WTC11 (cell line): ENCODE measurements at regions not wholly inside any gene's neighbourhood (a gene's known extent, or its start where the extent isn't known, plus 50 kb on each side); places are given as distances from the start of the nearest gene placed in this dataset.

Source experiments
- CBFB ChIP-seq: sonication (generic); formaldehyde crosslinking; IDR thresholded peaks from 2 replicates; pipeline ENCODE4 v1.8.1; 2022; ENCODE audit warnings: mild to moderate bottlenecking, low read depth, missing genetic modification reagents
- CREB1 ChIP-seq: sonication (generic); formaldehyde crosslinking; IDR thresholded peaks from 2 replicates; pipeline ENCODE4 v1.8.0; 2023; ENCODE audit warnings: mild to moderate bottlenecking, missing genetic modification reagents
- ESRRA ChIP-seq: sonication (generic); formaldehyde crosslinking; IDR thresholded peaks from 2 replicates; pipeline ENCODE4 v1.8.1; 2022; ENCODE audit warnings: mild to moderate bottlenecking, missing genetic modification reagents, borderline replicate concordance
- JAZF1 ChIP-seq: fragments of 250-450 bp; sonication (Bioruptor Pico); IDR thresholded peaks from 2 replicates; pipeline ENCODE4 v1.9.0; 2021; ENCODE audit warnings: moderate library complexity, mild to moderate bottlenecking, inconsistent platforms
- KAT7 ChIP-seq: sonication (generic); formaldehyde crosslinking; IDR thresholded peaks from 2 replicates; pipeline ENCODE4 v1.8.1; 2023; ENCODE audit warnings: missing genetic modification reagents, mild to moderate bottlenecking, borderline replicate concordance
- NR3C1 ChIP-seq: sonication (generic); formaldehyde crosslinking; conservative IDR thresholded peaks from 2 replicates; pipeline ENCODE4 v1.8.1; 2023; ENCODE audit warnings: low read depth, mild to moderate bottlenecking, missing genetic modification reagents
- ZBTB21 ChIP-seq: sonication (generic); formaldehyde crosslinking; IDR thresholded peaks from 2 replicates; pipeline ENCODE4 v1.8.1; 2023; ENCODE audit warnings: mild to moderate bottlenecking, missing genetic modification reagents, borderline replicate concordance
- TF ChIP-seq, protein P1 (sequence below): fragments of 200-600 bp; IDR thresholded peaks from 2 replicates; pipeline ENCODE4 v1.8.0; 2022; ENCODE audit warnings: antibody characterized with exemption
- TF ChIP-seq, protein P2 (sequence below): sonication (generic); formaldehyde crosslinking; IDR thresholded peaks from 2 replicates; pipeline ENCODE4 v1.8.1; 2023; ENCODE audit warnings: mild to moderate bottlenecking, missing genetic modification reagents, moderate library complexity
- TF ChIP-seq, protein P3 (sequence below): sonication (generic); formaldehyde crosslinking; IDR thresholded peaks from 2 replicates; pipeline ENCODE4 v1.8.0; 2022; ENCODE audit warnings: mild to moderate bottlenecking, missing genetic modification reagents
- TF ChIP-seq, protein P4 (sequence below): sonication (generic); formaldehyde crosslinking; IDR thresholded peaks from 2 replicates; pipeline ENCODE4 v1.8.1; 2023; ENCODE audit warnings: mild to moderate bottlenecking, missing genetic modification reagents
- TF ChIP-seq, protein P5 (sequence below): sonication (generic); formaldehyde crosslinking; IDR thresholded peaks from 2 replicates; pipeline ENCODE4 v1.8.0; 2022; ENCODE audit warnings: mild to moderate bottlenecking, missing genetic modification reagents
- TF ChIP-seq, protein P6 (sequence below): sonication (generic); formaldehyde crosslinking; IDR thresholded peaks from 2 replicates; pipeline ENCODE4 v1.8.0; 2022; ENCODE audit warnings: mild to moderate bottlenecking, missing genetic modification reagents

DNA sequence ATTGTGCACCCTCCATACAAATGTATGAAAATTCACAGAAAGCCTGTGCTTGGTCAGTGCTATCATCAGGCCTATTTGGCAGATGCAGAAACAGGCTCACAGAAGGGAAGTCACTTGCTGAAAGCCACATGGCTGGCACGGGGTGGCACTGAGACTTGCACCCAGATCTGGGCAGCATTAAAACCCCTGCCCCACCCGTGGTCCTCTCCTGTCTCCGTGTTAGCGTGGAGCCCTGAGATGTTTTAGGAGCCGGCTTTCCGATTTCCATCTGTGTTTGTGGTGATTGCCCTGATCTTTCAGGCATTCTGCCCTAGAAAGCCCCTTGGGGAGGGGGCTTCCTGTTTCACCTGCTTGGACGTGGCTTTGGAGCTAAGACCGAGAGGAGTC is 102.2 kb upstream of the IER5L start:
- TF ChIP-seq, protein P1, sequence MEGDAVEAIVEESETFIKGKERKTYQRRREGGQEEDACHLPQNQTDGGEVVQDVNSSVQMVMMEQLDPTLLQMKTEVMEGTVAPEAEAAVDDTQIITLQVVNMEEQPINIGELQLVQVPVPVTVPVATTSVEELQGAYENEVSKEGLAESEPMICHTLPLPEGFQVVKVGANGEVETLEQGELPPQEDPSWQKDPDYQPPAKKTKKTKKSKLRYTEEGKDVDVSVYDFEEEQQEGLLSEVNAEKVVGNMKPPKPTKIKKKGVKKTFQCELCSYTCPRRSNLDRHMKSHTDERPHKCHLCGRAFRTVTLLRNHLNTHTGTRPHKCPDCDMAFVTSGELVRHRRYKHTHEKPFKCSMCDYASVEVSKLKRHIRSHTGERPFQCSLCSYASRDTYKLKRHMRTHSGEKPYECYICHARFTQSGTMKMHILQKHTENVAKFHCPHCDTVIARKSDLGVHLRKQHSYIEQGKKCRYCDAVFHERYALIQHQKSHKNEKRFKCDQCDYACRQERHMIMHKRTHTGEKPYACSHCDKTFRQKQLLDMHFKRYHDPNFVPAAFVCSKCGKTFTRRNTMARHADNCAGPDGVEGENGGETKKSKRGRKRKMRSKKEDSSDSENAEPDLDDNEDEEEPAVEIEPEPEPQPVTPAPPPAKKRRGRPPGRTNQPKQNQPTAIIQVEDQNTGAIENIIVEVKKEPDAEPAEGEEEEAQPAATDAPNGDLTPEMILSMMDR = no peak
- TF ChIP-seq ESRRA (CRISPR knock-in tag) = no peak
- no peak for TF ChIP-seq ZBTB21 (CRISPR knock-in tag)
- TF ChIP-seq, protein P2, sequence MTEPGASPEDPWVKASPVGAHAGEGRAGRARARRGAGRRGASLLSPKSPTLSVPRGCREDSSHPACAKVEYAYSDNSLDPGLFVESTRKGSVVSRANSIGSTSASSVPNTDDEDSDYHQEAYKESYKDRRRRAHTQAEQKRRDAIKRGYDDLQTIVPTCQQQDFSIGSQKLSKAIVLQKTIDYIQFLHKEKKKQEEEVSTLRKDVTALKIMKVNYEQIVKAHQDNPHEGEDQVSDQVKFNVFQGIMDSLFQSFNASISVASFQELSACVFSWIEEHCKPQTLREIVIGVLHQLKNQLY = no peak
- TF ChIP-seq, protein P3, sequence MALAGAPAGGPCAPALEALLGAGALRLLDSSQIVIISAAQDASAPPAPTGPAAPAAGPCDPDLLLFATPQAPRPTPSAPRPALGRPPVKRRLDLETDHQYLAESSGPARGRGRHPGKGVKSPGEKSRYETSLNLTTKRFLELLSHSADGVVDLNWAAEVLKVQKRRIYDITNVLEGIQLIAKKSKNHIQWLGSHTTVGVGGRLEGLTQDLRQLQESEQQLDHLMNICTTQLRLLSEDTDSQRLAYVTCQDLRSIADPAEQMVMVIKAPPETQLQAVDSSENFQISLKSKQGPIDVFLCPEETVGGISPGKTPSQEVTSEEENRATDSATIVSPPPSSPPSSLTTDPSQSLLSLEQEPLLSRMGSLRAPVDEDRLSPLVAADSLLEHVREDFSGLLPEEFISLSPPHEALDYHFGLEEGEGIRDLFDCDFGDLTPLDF (CRISPR knock-in tag) = no peak
- TF ChIP-seq, protein P4, sequence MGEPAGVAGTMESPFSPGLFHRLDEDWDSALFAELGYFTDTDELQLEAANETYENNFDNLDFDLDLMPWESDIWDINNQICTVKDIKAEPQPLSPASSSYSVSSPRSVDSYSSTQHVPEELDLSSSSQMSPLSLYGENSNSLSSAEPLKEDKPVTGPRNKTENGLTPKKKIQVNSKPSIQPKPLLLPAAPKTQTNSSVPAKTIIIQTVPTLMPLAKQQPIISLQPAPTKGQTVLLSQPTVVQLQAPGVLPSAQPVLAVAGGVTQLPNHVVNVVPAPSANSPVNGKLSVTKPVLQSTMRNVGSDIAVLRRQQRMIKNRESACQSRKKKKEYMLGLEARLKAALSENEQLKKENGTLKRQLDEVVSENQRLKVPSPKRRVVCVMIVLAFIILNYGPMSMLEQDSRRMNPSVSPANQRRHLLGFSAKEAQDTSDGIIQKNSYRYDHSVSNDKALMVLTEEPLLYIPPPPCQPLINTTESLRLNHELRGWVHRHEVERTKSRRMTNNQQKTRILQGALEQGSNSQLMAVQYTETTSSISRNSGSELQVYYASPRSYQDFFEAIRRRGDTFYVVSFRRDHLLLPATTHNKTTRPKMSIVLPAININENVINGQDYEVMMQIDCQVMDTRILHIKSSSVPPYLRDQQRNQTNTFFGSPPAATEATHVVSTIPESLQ (CRISPR knock-in tag) = no peak
- no peak for TF ChIP-seq CREB1 (CRISPR knock-in tag)
- TF ChIP-seq, protein P5, sequence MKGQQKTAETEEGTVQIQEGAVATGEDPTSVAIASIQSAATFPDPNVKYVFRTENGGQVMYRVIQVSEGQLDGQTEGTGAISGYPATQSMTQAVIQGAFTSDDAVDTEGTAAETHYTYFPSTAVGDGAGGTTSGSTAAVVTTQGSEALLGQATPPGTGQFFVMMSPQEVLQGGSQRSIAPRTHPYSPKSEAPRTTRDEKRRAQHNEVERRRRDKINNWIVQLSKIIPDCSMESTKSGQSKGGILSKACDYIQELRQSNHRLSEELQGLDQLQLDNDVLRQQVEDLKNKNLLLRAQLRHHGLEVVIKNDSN (CRISPR knock-in tag) = no peak
- no peak for TF ChIP-seq CBFB
- TF ChIP-seq, protein P6, sequence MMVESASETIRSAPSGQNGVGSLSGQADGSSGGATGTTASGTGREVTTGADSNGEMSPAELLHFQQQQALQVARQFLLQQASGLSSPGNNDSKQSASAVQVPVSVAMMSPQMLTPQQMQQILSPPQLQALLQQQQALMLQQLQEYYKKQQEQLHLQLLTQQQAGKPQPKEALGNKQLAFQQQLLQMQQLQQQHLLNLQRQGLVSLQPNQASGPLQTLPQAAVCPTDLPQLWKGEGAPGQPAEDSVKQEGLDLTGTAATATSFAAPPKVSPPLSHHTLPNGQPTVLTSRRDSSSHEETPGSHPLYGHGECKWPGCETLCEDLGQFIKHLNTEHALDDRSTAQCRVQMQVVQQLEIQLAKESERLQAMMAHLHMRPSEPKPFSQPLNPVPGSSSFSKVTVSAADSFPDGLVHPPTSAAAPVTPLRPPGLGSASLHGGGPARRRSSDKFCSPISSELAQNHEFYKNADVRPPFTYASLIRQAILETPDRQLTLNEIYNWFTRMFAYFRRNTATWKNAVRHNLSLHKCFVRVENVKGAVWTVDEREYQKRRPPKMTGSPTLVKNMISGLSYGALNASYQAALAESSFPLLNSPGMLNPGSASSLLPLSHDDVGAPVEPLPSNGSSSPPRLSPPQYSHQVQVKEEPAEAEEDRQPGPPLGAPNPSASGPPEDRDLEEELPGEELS (CRISPR knock-in tag) = no peak
- no peak for TF ChIP-seq NR3C1 (CRISPR knock-in tag)
- TF ChIP-seq KAT7 (CRISPR knock-in tag) = no peak
- TF ChIP-seq JAZF1 (CRISPR knock-in tag) = no peak
